ENCODE measurements at regions not wholly inside any gene's neighbourhood (a gene's known extent, or its start where the extent isn't known, plus 50 kb on each side); places are given as distances from the start of the nearest gene placed in this dataset.

GRCh38 chr1:87926131-87926830 is 597.6 kb downstream of the LMO4 start:
- Histone ChIP-seq H3K27ac (replicated peaks; ENCODE audit: low read length) (no peak overlapping the region), H2AFZ (ENCODE audit: low read length) (no peak overlapping the region), H2BK12ac (ENCODE audit: low read length) (no peak overlapping the region), H3K4ac (ENCODE audit: low read length) (no peak overlapping the region), H3K14ac (ENCODE audit: low read length) (no peak overlapping the region), H3K36me3 (replicated peaks in 1 of 2; ENCODE audit: control insufficient read depth in 2 of 2, insufficient read depth in 2 of 2, low read length in 2 of 2) (no peaks in the 10 kb centered on the region), H3K79me1 (ENCODE audit: low read depth, low read length) (no peaks in the 10 kb centered on the region), H2AK5ac (ENCODE audit: low read depth, low read length) (no peak overlapping the region), H3K4me1 (ENCODE audit: control insufficient read depth in 2 of 2, insufficient read depth in 1 of 2, low read depth in 1 of 2, low read length in 2 of 2) (no peaks in the 10 kb centered on the region), H2BK15ac (ENCODE audit: low read length) (no peak overlapping the region), H3K9me3 (replicated peaks in 1 of 2; ENCODE audit: control insufficient read depth in 2 of 2, insufficient read depth in 1 of 2, low read depth in 1 of 2, low read length in 2 of 2) (no peaks in the 10 kb centered on the region), H3K18ac (ENCODE audit: low read length) (no peak overlapping the region), H2BK120ac (ENCODE audit: low read depth, low read length) (no peak overlapping the region), H3K9ac (ENCODE audit: low read depth, low read length, poor library complexity) (no peak overlapping the region), H3K4me3 (ENCODE audit: low read length in 2 of 2) (no peak overlapping the region), H3K4me2 (ENCODE audit: insufficient read depth, low read length, poor library complexity, severe bottlenecking) (no peak overlapping the region), H3K27me3 (ENCODE audit: control insufficient read depth in 3 of 3, insufficient read depth in 3 of 3, low read depth in 1 of 3, low read length in 3 of 3) (no peaks in the 10 kb centered on the region), H3K23ac (ENCODE audit: low read depth, low read length, poor library complexity) (no peak overlapping the region), H4K8ac (ENCODE audit: low read depth, low read length) (no peak overlapping the region), H4K91ac (ENCODE audit: low read depth, low read length, poor library complexity) (no peak overlapping the region), H2BK5ac (ENCODE audit: low read length) (no peak overlapping the region)
- no CpG with 5 or more reads among the region's 3 CpGs for WGBS, 2 donors (ENCODE audit: extremely low coverage in 2 of 2, insufficient read length in 2 of 2, insufficient replicate concordance in 1 of 2)
- DNase-seq (ENCODE audit: low spot score) = no peak

- Histone ChIP-seq H3K4ac (ENCODE audit: low read length) (no peak overlapping the region), H4K91ac (ENCODE audit: low read depth, low read length, poor library complexity) (no peak overlapping the region), H3K14ac (ENCODE audit: low read length) (no peak overlapping the region), H3K4me2 (ENCODE audit: insufficient read depth, low read length, poor library complexity, severe bottlenecking) (no peak overlapping the region), H3K79me1 (ENCODE audit: low read depth, low read length) (no peaks in the 10 kb centered on the region), H3K18ac (ENCODE audit: low read length) (no peak overlapping the region), H2BK15ac (ENCODE audit: low read length) (no peak overlapping the region), H3K36me3 (replicated peaks in 1 of 2; ENCODE audit: control insufficient read depth in 2 of 2, insufficient read depth in 2 of 2, low read length in 2 of 2) (no peaks in the 10 kb centered on the region), H3K9ac (ENCODE audit: low read depth, low read length, poor library complexity) (no peak overlapping the region), H4K8ac (ENCODE audit: low read depth, low read length) (no peak overlapping the region), H3K27me3 (ENCODE audit: control insufficient read depth in 3 of 3, insufficient read depth in 3 of 3, low read depth in 1 of 3, low read length in 3 of 3) (no peaks in the 10 kb centered on the region), H3K23ac (ENCODE audit: low read depth, low read length, poor library complexity) (no peak overlapping the region), H3K27ac (replicated peaks; ENCODE audit: low read length) (no peak overlapping the region), H3K4me1 (ENCODE audit: control insufficient read depth in 2 of 2, insufficient read depth in 1 of 2, low read depth in 1 of 2, low read length in 2 of 2) (no peaks in the 10 kb centered on the region), H2AFZ (ENCODE audit: low read length) (no peak overlapping the region), H2BK120ac (ENCODE audit: low read depth, low read length) (no peak overlapping the region), H3K9me3 (replicated peaks in 1 of 2; ENCODE audit: control insufficient read depth in 2 of 2, insufficient read depth in 1 of 2, low read depth in 1 of 2, low read length in 2 of 2) (no peaks in the 10 kb centered on the region), H2BK12ac (ENCODE audit: low read length) (no peak overlapping the region), H2AK5ac (ENCODE audit: low read depth, low read length) (no peak overlapping the region), H3K4me3 (ENCODE audit: low read length in 2 of 2) (no peak overlapping the region), H2BK5ac (ENCODE audit: low read length) (no peak overlapping the region)
- WGBS, 2 donors (ENCODE audit: extremely low coverage in 2 of 2, insufficient read length in 2 of 2, insufficient replicate concordance in 1 of 2) = no CpG with 5 or more reads among the region's 1 CpG
- no peak for DNase-seq (ENCODE audit: low spot score)
Observed at GRCh38 chr1:87926921-87927320, 598.2 kb downstream of the LMO4 start.

GRCh38 chr1:87927391-87928280 is 599.0 kb downstream of the LMO4 start:
- Histone ChIP-seq H3K14ac (ENCODE audit: low read length) (no peak overlapping the region), H2BK15ac (ENCODE audit: low read length) (no peak overlapping the region), H2AFZ (ENCODE audit: low read length) (no peak overlapping the region), H3K9me3 (replicated peaks in 1 of 2; ENCODE audit: control insufficient read depth in 2 of 2, insufficient read depth in 1 of 2, low read depth in 1 of 2, low read length in 2 of 2) (no peaks in the 10 kb centered on the region), H3K4me2 (ENCODE audit: insufficient read depth, low read length, poor library complexity, severe bottlenecking) (no peak overlapping the region), H2BK12ac (ENCODE audit: low read length) (no peak overlapping the region), H3K4me3 (ENCODE audit: low read length in 2 of 2) (no peak overlapping the region), H3K23ac (ENCODE audit: low read depth, low read length, poor library complexity) (no peak overlapping the region), H4K91ac (ENCODE audit: low read depth, low read length, poor library complexity) (no peak overlapping the region), H3K27me3 (ENCODE audit: control insufficient read depth in 3 of 3, insufficient read depth in 3 of 3, low read depth in 1 of 3, low read length in 3 of 3) (no peaks in the 10 kb centered on the region), H3K4me1 (ENCODE audit: control insufficient read depth in 2 of 2, insufficient read depth in 1 of 2, low read depth in 1 of 2, low read length in 2 of 2) (no peaks in the 10 kb centered on the region), H3K18ac (ENCODE audit: low read length) (no peak overlapping the region), H3K36me3 (replicated peaks in 1 of 2; ENCODE audit: control insufficient read depth in 2 of 2, insufficient read depth in 2 of 2, low read length in 2 of 2) (no peaks in the 10 kb centered on the region), H2AK5ac (ENCODE audit: low read depth, low read length) (no peak overlapping the region), H4K8ac (ENCODE audit: low read depth, low read length) (no peak overlapping the region), H3K4ac (ENCODE audit: low read length) (no peak overlapping the region), H2BK5ac (ENCODE audit: low read length) (no peak overlapping the region), H2BK120ac (ENCODE audit: low read depth, low read length) (no peak overlapping the region), H3K79me1 (ENCODE audit: low read depth, low read length) (no peaks in the 10 kb centered on the region), H3K27ac (replicated peaks; ENCODE audit: low read length) (no peak overlapping the region), H3K9ac (ENCODE audit: low read depth, low read length, poor library complexity) (no peak overlapping the region)
- no CpG with 5 or more reads among the region's 3 CpGs for WGBS, 2 donors (ENCODE audit: extremely low coverage in 2 of 2, insufficient read length in 2 of 2, insufficient replicate concordance in 1 of 2)
- no peak for DNase-seq (ENCODE audit: low spot score)

- no peak overlapping the region for H2AFZ ChIP-seq (ENCODE audit: low read length)
- no peak overlapping the region for H2BK15ac ChIP-seq (ENCODE audit: low read length)
- no peak for DNase-seq (ENCODE audit: low spot score)
- H2BK120ac ChIP-seq (ENCODE audit: low read depth, low read length) = no peak overlapping the region
- H3K27me3 ChIP-seq (ENCODE audit: control insufficient read depth in 3 of 3, insufficient read depth in 3 of 3, low read depth in 1 of 3, low read length in 3 of 3) = no peaks in the 10 kb centered on the region
- H3K4me1 ChIP-seq (ENCODE audit: control insufficient read depth in 2 of 2, insufficient read depth in 1 of 2, low read depth in 1 of 2, low read length in 2 of 2) = no peaks in the 10 kb centered on the region
- H2AK5ac ChIP-seq (ENCODE audit: low read depth, low read length) = no peak overlapping the region
- no peak overlapping the region for H3K27ac ChIP-seq (replicated peaks; ENCODE audit: low read length)
- H3K36me3 ChIP-seq (replicated peaks in 1 of 2; ENCODE audit: control insufficient read depth in 2 of 2, insufficient read depth in 2 of 2, low read length in 2 of 2) = no peaks in the 10 kb centered on the region
- H3K9me3 ChIP-seq (replicated peaks in 1 of 2; ENCODE audit: control insufficient read depth in 2 of 2, insufficient read depth in 1 of 2, low read depth in 1 of 2, low read length in 2 of 2) = no peaks in the 10 kb centered on the region
- WGBS, 2 donors (ENCODE audit: extremely low coverage in 2 of 2, insufficient read length in 2 of 2, insufficient replicate concordance in 1 of 2) = no CpG with 5 or more reads among the region's 1 CpG
- H3K14ac ChIP-seq (ENCODE audit: low read length) = no peak overlapping the region
- no peak overlapping the region for H3K9ac ChIP-seq (ENCODE audit: low read depth, low read length, poor library complexity)
- no peak overlapping the region for H3K4me3 ChIP-seq (ENCODE audit: low read length in 2 of 2)
- H4K91ac ChIP-seq (ENCODE audit: low read depth, low read length, poor library complexity) = no peak overlapping the region
- H2BK5ac ChIP-seq (ENCODE audit: low read length) = no peak overlapping the region
- H3K79me1 ChIP-seq (ENCODE audit: low read depth, low read length) = no peaks in the 10 kb centered on the region
- no peak overlapping the region for H3K18ac ChIP-seq (ENCODE audit: low read length)
- no peak overlapping the region for H3K4me2 ChIP-seq (ENCODE audit: insufficient read depth, low read length, poor library complexity, severe bottlenecking)
- H2BK12ac ChIP-seq (ENCODE audit: low read length) = no peak overlapping the region
- no peak overlapping the region for H3K23ac ChIP-seq (ENCODE audit: low read depth, low read length, poor library complexity)
- no peak overlapping the region for H4K8ac ChIP-seq (ENCODE audit: low read depth, low read length)
- H3K4ac ChIP-seq (ENCODE audit: low read length) = no peak overlapping the region
Observed at GRCh38 chr1:87928623-87929022, 599.9 kb downstream of the LMO4 start.
